Adrenal gland (tissue), 5 donors: ENCODE measurements at regions not wholly inside any gene's neighbourhood (a gene's known extent, or its start where the extent isn't known, plus 50 kb on each side); places are given as distances from the start of the nearest gene placed in this dataset.

ENCODE experiments used
- POLR2A ChIP-seq, 2 donors: fragments of 450-650 bp; IDR thresholded peaks; one replicate each; pipeline ENCODE4 v1.6.1; 2017; ENCODE audit warnings: antibody characterized with exemption in 2 of 2, mild to moderate bottlenecking in 2 of 2, moderate library complexity in 1 of 2
- TF ChIP-seq, protein P1 (sequence below), 6 experiments: fragments of 450-650 bp in 4 of 6; fragments of 200-600 bp in 2 of 6; sonication (generic) in 1 of 6; IDR thresholded peaks; 1 replicate in 5 of 6; 2 replicates in 1 of 6; pipeline versions ENCODE4 v1.5.1 to v1.8.0; 2016 to 2021; ENCODE audit warnings: antibody characterized with exemption in 6 of 6, mild to moderate bottlenecking in 2 of 6, moderate library complexity in 1 of 6
- donor health status: DM: no; HTN: no; CAD: no.

DNA sequence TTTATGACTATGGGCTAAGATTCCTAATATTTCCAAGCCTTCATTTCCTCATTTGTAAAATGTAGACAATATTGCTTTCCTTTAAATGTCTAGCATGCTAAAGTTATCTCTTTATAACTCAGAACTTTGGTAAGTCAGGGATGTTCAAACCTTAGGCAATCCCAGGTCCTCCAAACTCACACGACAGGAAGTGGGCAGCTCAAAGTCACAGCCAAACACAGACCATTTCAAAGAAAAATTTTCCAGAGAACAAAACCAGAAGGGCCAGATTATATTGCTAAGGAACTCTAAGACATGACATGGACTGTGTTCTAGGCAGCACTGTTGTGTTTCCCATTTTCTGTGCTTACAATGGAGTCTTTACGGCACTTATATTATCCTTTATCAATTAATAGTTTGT lies 87.8 kb upstream of the DYNC1I1 start:
- no peak for TF ChIP-seq POLR2A (IDR thresholded peaks at IDR 0.05)
- TF ChIP-seq, protein P1, sequence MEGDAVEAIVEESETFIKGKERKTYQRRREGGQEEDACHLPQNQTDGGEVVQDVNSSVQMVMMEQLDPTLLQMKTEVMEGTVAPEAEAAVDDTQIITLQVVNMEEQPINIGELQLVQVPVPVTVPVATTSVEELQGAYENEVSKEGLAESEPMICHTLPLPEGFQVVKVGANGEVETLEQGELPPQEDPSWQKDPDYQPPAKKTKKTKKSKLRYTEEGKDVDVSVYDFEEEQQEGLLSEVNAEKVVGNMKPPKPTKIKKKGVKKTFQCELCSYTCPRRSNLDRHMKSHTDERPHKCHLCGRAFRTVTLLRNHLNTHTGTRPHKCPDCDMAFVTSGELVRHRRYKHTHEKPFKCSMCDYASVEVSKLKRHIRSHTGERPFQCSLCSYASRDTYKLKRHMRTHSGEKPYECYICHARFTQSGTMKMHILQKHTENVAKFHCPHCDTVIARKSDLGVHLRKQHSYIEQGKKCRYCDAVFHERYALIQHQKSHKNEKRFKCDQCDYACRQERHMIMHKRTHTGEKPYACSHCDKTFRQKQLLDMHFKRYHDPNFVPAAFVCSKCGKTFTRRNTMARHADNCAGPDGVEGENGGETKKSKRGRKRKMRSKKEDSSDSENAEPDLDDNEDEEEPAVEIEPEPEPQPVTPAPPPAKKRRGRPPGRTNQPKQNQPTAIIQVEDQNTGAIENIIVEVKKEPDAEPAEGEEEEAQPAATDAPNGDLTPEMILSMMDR (IDR thresholded peaks at IDR 0.05): no peak
